C4-2B (cell line): ENCODE measurements at regions not wholly inside any gene's neighbourhood (a gene's known extent, or its start where the extent isn't known, plus 50 kb on each side); places are given as distances from the start of the nearest gene placed in this dataset.

ENCODE experiments used
- CTCF ChIP-seq: fragments of 450-650 bp; conservative IDR thresholded peaks from 2 replicates; pipeline ENCODE4 v1.5.1; 2017; ENCODE audit warnings: mild to moderate bottlenecking
- ZFX ChIP-seq: fragments of 450-650 bp; IDR thresholded peaks from 2 replicates; pipeline ENCODE4 v1.6.1; 2017

- TF ChIP-seq CTCF (no peak), ZFX (no peak)
Measured at GRCh38 chr10:108523016-108523800, 1358.7 kb upstream of the SORCS1 start.
